ENCODE measurements at regions not wholly inside any gene's neighbourhood (a gene's known extent, or its start where the extent isn't known, plus 50 kb on each side); places are given as distances from the start of the nearest gene placed in this dataset.

- Histone ChIP-seq H3K36me3 (ENCODE audit: insufficient read depth, low read length) (no peaks in the 10 kb centered on the region), H3K9me3 (ENCODE audit: control insufficient read depth in 1 of 2, insufficient read depth in 1 of 2, low read length in 2 of 2) (peaks cover 0 to 8% of the 10 kb centered on the region in 2 experiments), H3K4me1 (ENCODE audit: insufficient read depth, low read length) (no peaks in the 10 kb centered on the region), H3K27me3 (ENCODE audit: control insufficient read depth in 1 of 2, insufficient read depth in 2 of 2, low read length in 2 of 2) (no peaks in the 10 kb centered on the region), H3K27ac (ENCODE audit: low read depth in 1 of 2, low read length in 2 of 2) (no peak overlapping the region), H3K4me3 (ENCODE audit: low read length) (no peak overlapping the region)
- ATAC-seq (ENCODE audit: poor library complexity) (no peak), DNase-seq (no peak)
- H3K9me3 Mint-ChIP-seq = peaks cover 4% of the 10 kb centered on the region
- peaks cover 6% of the 10 kb centered on the region for H3K27me3 Mint-ChIP-seq
- no peaks in the 10 kb centered on the region for H3K36me3 Mint-ChIP-seq (ENCODE audit: low read depth)
- TF ChIP-seq, protein P1, sequence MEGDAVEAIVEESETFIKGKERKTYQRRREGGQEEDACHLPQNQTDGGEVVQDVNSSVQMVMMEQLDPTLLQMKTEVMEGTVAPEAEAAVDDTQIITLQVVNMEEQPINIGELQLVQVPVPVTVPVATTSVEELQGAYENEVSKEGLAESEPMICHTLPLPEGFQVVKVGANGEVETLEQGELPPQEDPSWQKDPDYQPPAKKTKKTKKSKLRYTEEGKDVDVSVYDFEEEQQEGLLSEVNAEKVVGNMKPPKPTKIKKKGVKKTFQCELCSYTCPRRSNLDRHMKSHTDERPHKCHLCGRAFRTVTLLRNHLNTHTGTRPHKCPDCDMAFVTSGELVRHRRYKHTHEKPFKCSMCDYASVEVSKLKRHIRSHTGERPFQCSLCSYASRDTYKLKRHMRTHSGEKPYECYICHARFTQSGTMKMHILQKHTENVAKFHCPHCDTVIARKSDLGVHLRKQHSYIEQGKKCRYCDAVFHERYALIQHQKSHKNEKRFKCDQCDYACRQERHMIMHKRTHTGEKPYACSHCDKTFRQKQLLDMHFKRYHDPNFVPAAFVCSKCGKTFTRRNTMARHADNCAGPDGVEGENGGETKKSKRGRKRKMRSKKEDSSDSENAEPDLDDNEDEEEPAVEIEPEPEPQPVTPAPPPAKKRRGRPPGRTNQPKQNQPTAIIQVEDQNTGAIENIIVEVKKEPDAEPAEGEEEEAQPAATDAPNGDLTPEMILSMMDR (IDR thresholded peaks at IDR 0.05) = no peak
- no peaks in the 10 kb centered on the region for H3K4me1 Mint-ChIP-seq (ENCODE audit: low read depth)
- intact Hi-C loops (cut with DNase I, micrococcal nuclease) = no loop called here
- ChIA-PET CTCF (no interaction called here), POLR2A (no interaction called here)
- no peak overlapping the region for H3K27ac Mint-ChIP-seq
- no peak overlapping the region for H3K4me3 Mint-ChIP-seq
Measured at GRCh38 chr21:39078322-39079065, 104.8 kb downstream of the PSMG1 start.

DNA sequence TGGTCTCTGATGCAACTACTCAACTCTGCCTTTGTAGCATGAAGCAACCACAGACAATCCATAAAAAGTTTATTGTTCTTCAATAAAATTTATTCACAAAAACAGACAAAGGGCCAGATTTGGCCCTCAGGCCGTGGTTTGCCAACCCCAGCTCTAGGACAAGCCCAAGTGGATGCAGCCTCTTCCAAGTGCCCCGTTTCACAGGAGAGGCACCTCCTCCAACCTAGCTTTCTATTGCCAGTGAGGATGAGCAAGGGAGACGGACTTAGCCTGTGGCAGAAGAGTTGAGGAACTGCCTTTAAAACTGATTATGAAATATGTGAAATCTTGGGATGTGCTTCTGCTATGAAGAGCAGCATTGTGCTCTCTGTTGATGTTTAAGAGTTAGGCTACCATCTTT is 105.4 kb downstream of the PSMG1 start:
- Mint-ChIP-seq H3K27ac (no peak overlapping the region), H3K9me3 (peaks cover 4% of the 10 kb centered on the region), H3K36me3 (ENCODE audit: low read depth) (no peaks in the 10 kb centered on the region), H3K27me3 (peaks cover 6% of the 10 kb centered on the region), H3K4me3 (no peak overlapping the region), H3K4me1 (ENCODE audit: low read depth) (no peaks in the 10 kb centered on the region)
- DNase-seq (no peak), ATAC-seq (ENCODE audit: poor library complexity) (no peak)
- Histone ChIP-seq H3K4me3 (ENCODE audit: low read length) (no peak overlapping the region), H3K36me3 (ENCODE audit: insufficient read depth, low read length) (no peaks in the 10 kb centered on the region), H3K4me1 (ENCODE audit: insufficient read depth, low read length) (no peaks in the 10 kb centered on the region), H3K9me3 (ENCODE audit: control insufficient read depth in 1 of 2, insufficient read depth in 1 of 2, low read length in 2 of 2) (peaks cover 0 to 8% of the 10 kb centered on the region in 2 experiments), H3K27ac (ENCODE audit: low read depth in 1 of 2, low read length in 2 of 2) (no peak overlapping the region), H3K27me3 (ENCODE audit: control insufficient read depth in 1 of 2, insufficient read depth in 2 of 2, low read length in 2 of 2) (no peaks in the 10 kb centered on the region)
- ChIA-PET CTCF (no interaction called here), POLR2A (no interaction called here)
- intact Hi-C loops (cut with DNase I, micrococcal nuclease) = no loop called here
- TF ChIP-seq, protein P1 (IDR thresholded peaks at IDR 0.05) = no peak

DNA sequence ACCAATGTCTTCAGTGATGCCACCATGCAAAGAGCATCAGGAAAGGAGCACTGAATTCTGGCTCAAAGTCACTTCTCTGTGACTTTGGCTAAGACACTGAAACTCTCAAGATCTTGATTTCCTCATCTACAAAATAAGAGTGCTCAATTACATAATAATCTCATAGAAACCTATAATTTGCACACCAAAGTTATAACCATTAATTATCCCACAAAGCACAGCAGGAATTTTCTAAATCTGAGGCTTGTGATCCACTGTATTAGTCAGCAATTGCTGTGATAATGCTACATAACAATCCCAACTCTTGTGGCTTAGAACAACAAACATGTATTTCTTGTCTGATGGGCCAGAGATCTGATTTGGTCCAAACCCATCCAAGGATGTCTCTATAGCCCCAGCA is 108.7 kb downstream of the PSMG1 start:
- no peaks in the 10 kb centered on the region for H3K36me3 Mint-ChIP-seq (ENCODE audit: low read depth)
- DNase-seq = no peak
- Histone ChIP-seq H3K27ac (ENCODE audit: low read depth in 1 of 2, low read length in 2 of 2) (no peak overlapping the region), H3K9me3 (ENCODE audit: control insufficient read depth in 1 of 2, insufficient read depth in 1 of 2, low read length in 2 of 2) (peaks cover 0 to 8% of the 10 kb centered on the region in 2 experiments), H3K4me3 (ENCODE audit: low read length) (no peak overlapping the region), H3K27me3 (ENCODE audit: control insufficient read depth in 1 of 2, insufficient read depth in 2 of 2, low read length in 2 of 2) (no peaks in the 10 kb centered on the region), H3K4me1 (ENCODE audit: insufficient read depth, low read length) (no peaks in the 10 kb centered on the region), H3K36me3 (ENCODE audit: insufficient read depth, low read length) (no peaks in the 10 kb centered on the region)
- H3K4me3 Mint-ChIP-seq = no peak overlapping the region
- H3K9me3 Mint-ChIP-seq = peaks cover 4% of the 10 kb centered on the region
- CTCF ChIA-PET = no interaction called here
- peaks cover 2% of the 10 kb centered on the region for H3K27me3 Mint-ChIP-seq
- TF ChIP-seq, protein P1 (IDR thresholded peaks at IDR 0.05) = no peak
- H3K27ac Mint-ChIP-seq = no peak overlapping the region
- ATAC-seq (ENCODE audit: poor library complexity) = no peak
- POLR2A ChIA-PET = no interaction called here
- no peaks in the 10 kb centered on the region for H3K4me1 Mint-ChIP-seq (ENCODE audit: low read depth)
- intact Hi-C loops (cut with DNase I, micrococcal nuclease) = no loop called here

Measured in CD4-positive, alpha-beta T cell (primary cell).